Nephron progenitor cell (in vitro differentiated cells): ENCODE measurements at regions not wholly inside any gene's neighbourhood (a gene's known extent, or its start where the extent isn't known, plus 50 kb on each side); places are given as distances from the start of the nearest gene placed in this dataset.

ENCODE experiments used
- DNase-seq: peaks from one replicate; pipeline ENCODE4 v3.0.0; 2021
- H3K27ac Mint-ChIP-seq: 2 replicates; pipeline ENCODE4 v1.8.0; 2021; ENCODE audit warnings: mild to moderate bottlenecking, moderate library complexity, mixed read lengths
- H3K27me3 Mint-ChIP-seq: 2 replicates; pipeline ENCODE4 v1.8.0; 2021; ENCODE audit warnings: mild to moderate bottlenecking, low read depth, mixed read lengths; ENCODE audit not compliant: poor library complexity
- H3K36me3 Mint-ChIP-seq: 2 replicates; pipeline ENCODE4 v1.8.0; 2021; ENCODE audit warnings: low read depth, mixed read lengths
- H3K4me1 Mint-ChIP-seq: 2 replicates; pipeline ENCODE4 v1.8.0; 2021; ENCODE audit warnings: mixed read lengths
- H3K4me3 Mint-ChIP-seq: 2 replicates; pipeline ENCODE4 v1.8.0; 2021; ENCODE audit warnings: mild to moderate bottlenecking, moderate library complexity, mixed read lengths
- H3K9me3 Mint-ChIP-seq: 2 replicates; pipeline ENCODE4 v1.8.0; 2021; ENCODE audit warnings: mild to moderate bottlenecking, moderate library complexity, mixed read lengths
- TF ChIP-seq, protein P1 (sequence below): fragments of 200-600 bp; sonication (generic); IDR thresholded peaks from 2 replicates; pipeline ENCODE4 v1.5.0; 2021; ENCODE audit warnings: antibody characterized with exemption

DNA sequence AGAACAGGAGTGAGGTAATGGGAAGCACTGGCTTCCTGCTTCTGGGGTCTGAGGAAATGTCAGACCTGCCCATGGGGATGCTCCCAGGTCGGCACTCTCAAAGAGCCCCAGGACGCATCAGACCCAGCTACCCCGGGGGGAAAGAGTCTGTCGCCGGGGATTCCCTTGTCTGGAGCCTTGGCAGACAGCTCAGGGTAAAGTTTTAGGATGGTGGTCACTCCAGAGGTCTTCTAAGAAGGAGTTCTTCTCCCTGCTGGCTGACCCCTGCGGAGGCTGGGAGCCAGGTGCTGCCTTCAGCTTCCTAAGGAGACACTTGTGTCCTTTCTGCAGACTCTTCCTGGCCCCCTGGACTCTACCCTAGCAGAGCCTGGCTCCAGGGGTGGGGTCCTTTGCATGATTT lies 61.9 kb upstream of the PSEN2 start:
- peaks cover 18% of the 10 kb centered on the region for H3K4me1 Mint-ChIP-seq
- TF ChIP-seq, protein P1, sequence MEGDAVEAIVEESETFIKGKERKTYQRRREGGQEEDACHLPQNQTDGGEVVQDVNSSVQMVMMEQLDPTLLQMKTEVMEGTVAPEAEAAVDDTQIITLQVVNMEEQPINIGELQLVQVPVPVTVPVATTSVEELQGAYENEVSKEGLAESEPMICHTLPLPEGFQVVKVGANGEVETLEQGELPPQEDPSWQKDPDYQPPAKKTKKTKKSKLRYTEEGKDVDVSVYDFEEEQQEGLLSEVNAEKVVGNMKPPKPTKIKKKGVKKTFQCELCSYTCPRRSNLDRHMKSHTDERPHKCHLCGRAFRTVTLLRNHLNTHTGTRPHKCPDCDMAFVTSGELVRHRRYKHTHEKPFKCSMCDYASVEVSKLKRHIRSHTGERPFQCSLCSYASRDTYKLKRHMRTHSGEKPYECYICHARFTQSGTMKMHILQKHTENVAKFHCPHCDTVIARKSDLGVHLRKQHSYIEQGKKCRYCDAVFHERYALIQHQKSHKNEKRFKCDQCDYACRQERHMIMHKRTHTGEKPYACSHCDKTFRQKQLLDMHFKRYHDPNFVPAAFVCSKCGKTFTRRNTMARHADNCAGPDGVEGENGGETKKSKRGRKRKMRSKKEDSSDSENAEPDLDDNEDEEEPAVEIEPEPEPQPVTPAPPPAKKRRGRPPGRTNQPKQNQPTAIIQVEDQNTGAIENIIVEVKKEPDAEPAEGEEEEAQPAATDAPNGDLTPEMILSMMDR = no peak
- no peaks in the 10 kb centered on the region for H3K36me3 Mint-ChIP-seq
- H3K4me3 Mint-ChIP-seq = no peak overlapping the region
- no peak for DNase-seq
- H3K27me3 Mint-ChIP-seq = peaks cover 28% of the 10 kb centered on the region
- H3K27ac Mint-ChIP-seq = no peak overlapping the region
- H3K9me3 Mint-ChIP-seq = no peaks in the 10 kb centered on the region

DNA sequence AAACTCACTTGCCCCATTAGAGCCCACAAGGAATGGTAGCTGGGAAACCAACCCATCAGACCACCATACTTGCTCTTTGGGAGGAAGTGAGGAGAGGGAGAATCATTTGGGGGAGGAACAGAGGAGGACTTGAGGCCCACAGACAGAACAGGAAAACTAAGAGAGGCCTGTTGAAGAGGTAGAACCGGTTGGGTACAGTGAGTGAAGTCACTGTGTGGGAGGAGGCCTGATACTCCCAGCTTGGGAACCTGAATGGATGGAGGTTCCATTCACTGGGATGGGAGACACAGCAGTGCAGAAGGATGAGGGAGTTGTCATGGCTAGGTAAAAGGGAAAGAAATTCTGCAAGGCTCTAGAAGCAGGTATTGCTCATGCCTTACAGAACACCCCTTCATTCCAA lies 63.4 kb upstream of the PSEN2 start:
- H3K4me1 Mint-ChIP-seq = peaks cover 18% of the 10 kb centered on the region
- H3K9me3 Mint-ChIP-seq = no peaks in the 10 kb centered on the region
- no peak overlapping the region for H3K27ac Mint-ChIP-seq
- peaks cover 30% of the 10 kb centered on the region for H3K27me3 Mint-ChIP-seq
- TF ChIP-seq, protein P1 = no peak
- no peaks in the 10 kb centered on the region for H3K36me3 Mint-ChIP-seq
- no peak for DNase-seq
- no peak overlapping the region for H3K4me3 Mint-ChIP-seq

DNA sequence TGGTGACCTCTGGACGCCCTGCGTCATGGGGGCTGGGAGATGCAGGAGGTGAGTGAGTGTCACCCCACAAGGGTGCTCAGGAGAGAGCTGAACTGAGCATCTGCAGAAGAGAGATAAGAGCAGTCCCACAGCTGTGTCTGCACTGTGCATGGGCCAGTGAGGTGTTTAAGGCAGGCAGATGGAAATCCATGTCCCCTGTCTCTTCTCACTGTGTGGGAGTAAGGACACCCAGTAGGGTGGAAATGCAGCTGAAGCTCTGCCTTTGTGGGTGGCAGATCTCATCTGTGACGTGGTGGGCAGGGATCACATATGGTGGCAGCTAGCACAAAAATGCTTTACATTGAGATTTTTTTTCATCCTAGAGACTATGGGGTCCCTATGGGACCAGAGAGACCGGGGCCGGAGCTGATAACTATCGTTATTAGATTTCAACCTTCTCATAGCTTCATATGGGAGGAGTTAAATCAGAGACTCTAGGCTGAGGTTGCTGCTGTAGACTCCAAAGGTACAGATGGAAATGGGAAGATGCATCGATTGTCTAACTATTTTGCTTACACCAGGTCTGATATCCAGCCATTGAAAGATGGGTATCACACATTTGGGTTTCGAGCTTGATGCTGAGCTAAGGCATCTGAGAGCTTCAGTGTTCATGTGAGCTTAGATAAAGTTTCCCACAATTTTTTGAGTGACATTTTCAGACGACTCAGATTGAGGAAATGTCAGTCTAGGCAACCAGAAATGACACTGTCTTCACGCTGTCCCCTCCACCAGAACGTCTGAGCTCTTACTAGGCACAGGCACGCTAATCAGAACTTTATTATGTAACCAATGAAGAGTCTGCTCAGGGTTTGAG lies 65.3 kb upstream of the PSEN2 start:
- DNase-seq = no peak

DNA sequence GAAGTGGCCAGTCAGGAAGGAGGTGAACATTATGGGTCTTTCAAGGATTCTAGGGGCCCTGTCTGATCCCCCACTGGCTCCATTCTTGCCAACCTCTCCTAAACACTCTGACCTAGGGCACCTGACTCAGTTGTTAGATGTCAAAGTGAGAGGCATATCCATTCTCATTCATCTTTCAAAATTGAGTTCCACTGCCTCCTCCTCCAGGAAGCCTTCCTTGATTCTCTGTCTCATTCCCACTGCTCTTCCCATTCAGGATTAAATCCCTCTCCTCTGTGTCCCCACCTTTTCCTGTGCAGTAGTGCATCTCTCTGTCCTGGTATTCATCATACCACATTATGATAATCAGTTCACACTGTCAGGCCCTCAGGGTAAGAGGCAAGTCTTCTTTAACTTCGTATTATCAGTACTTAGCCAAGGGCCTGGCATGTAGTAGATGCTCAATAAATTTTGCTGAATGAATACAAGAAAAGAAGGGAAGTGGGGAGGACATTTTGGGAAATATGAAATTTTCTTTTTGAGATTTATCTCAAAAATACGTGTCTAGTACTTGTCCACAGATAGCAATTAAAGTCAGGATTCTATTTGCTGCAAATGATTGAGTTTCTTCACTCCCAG lies 61.8 kb upstream of the ITPKB start:
- DNase-seq = no peak
- H3K4me1 Mint-ChIP-seq = peaks cover 5% of the 10 kb centered on the region
- peaks cover 18% of the 10 kb centered on the region for H3K27me3 Mint-ChIP-seq
- no peak overlapping the region for H3K4me3 Mint-ChIP-seq
- no peaks in the 10 kb centered on the region for H3K9me3 Mint-ChIP-seq
- H3K27ac Mint-ChIP-seq = no peak overlapping the region
- TF ChIP-seq, protein P1 = no peak
- H3K36me3 Mint-ChIP-seq = no peaks in the 10 kb centered on the region

More for the DNA sequence above, 65.3 kb upstream of the PSEN2 start:
- Mint-ChIP-seq H3K27ac (no peak overlapping the region), H3K4me1 (peaks cover 14% of the 10 kb centered on the region), H3K4me3 (no peak overlapping the region), H3K36me3 (no peaks in the 10 kb centered on the region), H3K27me3 (peaks cover 26% of the 10 kb centered on the region), H3K9me3 (no peaks in the 10 kb centered on the region)
- TF ChIP-seq, protein P1 = no peak

DNA sequence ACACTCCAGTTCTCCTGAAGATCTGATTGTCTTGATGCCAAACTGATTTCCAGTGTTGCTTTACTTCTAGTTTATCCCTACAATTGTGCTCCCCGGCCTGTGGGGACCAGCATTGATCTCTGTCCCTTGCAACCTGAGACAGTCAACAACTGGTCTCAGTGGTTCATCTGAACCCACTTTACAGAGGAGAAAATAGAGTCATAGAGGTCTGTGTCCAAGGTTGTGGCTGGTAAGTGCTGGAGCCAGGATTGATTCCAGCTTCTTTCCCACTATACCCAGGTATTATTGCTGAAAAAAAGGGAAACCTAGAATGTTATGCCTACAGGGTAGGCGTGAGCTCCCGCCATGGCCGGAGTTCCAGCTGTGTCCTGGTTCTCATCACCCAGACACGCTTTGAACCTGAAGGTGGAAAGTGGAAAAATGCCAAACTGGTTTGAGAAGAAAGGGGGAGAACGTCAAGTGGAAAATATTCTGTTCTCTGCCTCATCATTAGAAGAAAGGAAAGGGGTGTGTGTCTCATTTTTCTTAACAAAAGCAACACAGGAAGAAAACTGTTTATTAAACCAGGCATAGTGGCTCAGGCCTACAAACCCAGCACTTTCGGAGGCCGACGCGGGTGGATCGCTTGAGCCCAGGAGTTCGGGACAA lies 60.7 kb upstream of the ITPKB start:
- Mint-ChIP-seq H3K4me3 (no peak overlapping the region), H3K27me3 (peaks cover 17% of the 10 kb centered on the region), H3K4me1 (peaks cover 2% of the 10 kb centered on the region), H3K27ac (no peak overlapping the region), H3K9me3 (no peaks in the 10 kb centered on the region), H3K36me3 (no peaks in the 10 kb centered on the region)
- no peak for DNase-seq
- TF ChIP-seq, protein P1 = no peak
